ENCODE measurements at regions not wholly inside any gene's neighbourhood (a gene's known extent, or its start where the extent isn't known, plus 50 kb on each side); places are given as distances from the start of the nearest gene placed in this dataset.
"Not testable (repeated sequence)": the region's sequence is repeated elsewhere in the genome, so short reads cannot be mapped to it uniquely, and the experiment has no call there.

GRCh38 chr22:18731075-18731666 is 119.5 kb upstream of the RIMBP3 start:
- H3K4me1 ChIP-seq (ENCODE audit: control insufficient read depth in 2 of 3, insufficient read depth in 2 of 3, low read depth in 1 of 3, low read length in 3 of 3), result no peaks in the 10 kb centered on the region
- no peaks in the 10 kb centered on the region for H3K9me3 ChIP-seq (ENCODE audit: control insufficient read depth in 2 of 3, insufficient read depth in 1 of 3, low read length in 3 of 3)
- intact Hi-C loops (cut with DNase I), result no loop called here
- FAIRE-seq (no peak), DNase-seq (no peak)
- no peak overlapping the region for H3K27ac ChIP-seq (ENCODE audit: low read depth in 2 of 2, low read length in 2 of 2)
- H3K27me3 ChIP-seq (ENCODE audit: control insufficient read depth, insufficient read depth, low read length), result no peaks in the 10 kb centered on the region
- no peak for TF ChIP-seq CTCF (IDR thresholded peaks at IDR 0.05; ENCODE audit: borderline replicate concordance, extremely low read depth, insufficient read depth)
- H3K9ac ChIP-seq (ENCODE audit: low read length in 3 of 3), result no peak overlapping the region
- no peak overlapping the region for H3K4me3 ChIP-seq (ENCODE audit: low read length in 3 of 3)
- no peaks in the 10 kb centered on the region for H3K36me3 ChIP-seq (ENCODE audit: control insufficient read depth in 2 of 3, insufficient read depth in 3 of 3, low read length in 3 of 3)

DNA sequence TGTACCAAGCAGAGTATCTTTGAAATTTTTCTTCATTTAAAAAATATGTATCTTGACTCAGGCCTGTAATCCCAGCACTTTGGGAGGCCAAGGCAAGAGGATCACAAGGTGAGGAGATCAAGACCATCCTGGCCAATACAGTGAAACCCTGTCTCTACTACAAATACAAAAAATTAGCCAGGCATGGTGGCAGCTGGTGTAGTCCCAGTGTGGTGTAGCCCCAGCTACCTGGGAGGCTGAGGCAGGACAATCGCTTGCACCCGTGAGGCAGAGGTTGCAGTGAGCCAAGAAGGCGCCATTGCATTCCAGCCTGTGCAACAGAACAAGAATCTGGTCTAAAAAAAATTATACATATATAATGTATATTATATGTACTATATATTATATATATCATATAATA is 118.7 kb upstream of the RIMBP3 start:
- H3K4me1 ChIP-seq (ENCODE audit: control insufficient read depth in 2 of 3, insufficient read depth in 2 of 3, low read depth in 1 of 3, low read length in 3 of 3); H3K4me3 ChIP-seq (ENCODE audit: low read length in 3 of 3); H3K9me3 ChIP-seq (ENCODE audit: control insufficient read depth in 2 of 3, insufficient read depth in 1 of 3, low read length in 3 of 3); FAIRE-seq; H3K27me3 ChIP-seq (ENCODE audit: control insufficient read depth, insufficient read depth, low read length); H3K36me3 ChIP-seq (ENCODE audit: control insufficient read depth in 2 of 3, insufficient read depth in 3 of 3, low read length in 3 of 3); intact Hi-C loops (cut with DNase I); H3K9ac ChIP-seq (ENCODE audit: low read length in 3 of 3); H3K27ac ChIP-seq (ENCODE audit: low read depth in 2 of 2, low read length in 2 of 2): not testable (repeated sequence)
- peak; percentile 0 to 97 (median 57) for DNase-seq

Measured in kidney (tissue), 13 donors.